Mesenchymal stem cell (in vitro differentiated cells and primary cell): ENCODE measurements at regions not wholly inside any gene's neighbourhood (a gene's known extent, or its start where the extent isn't known, plus 50 kb on each side); places are given as distances from the start of the nearest gene placed in this dataset.
A peak's percentile ranks its signal among the peaks of the same experiment; 100 is the strongest.

Experiments
- DNase-seq: peaks from one replicate; pipeline ENCODE4 v3.0.0-alpha.2; 2013
- H2AFZ ChIP-seq: one replicate; pipeline ENCODE4 v1.6.1; 2013; ENCODE audit warnings: low read depth, mild to moderate bottlenecking, control low read depth, inconsistent platforms, low read length, moderate library complexity
- H2AK5ac ChIP-seq: 2 replicates; pipeline ENCODE4 v1.6.1; 2013; ENCODE audit warnings: low read length, moderate library complexity, mild to moderate bottlenecking, inconsistent platforms; ENCODE audit not compliant: severe bottlenecking
- H2BK120ac ChIP-seq: one replicate; pipeline ENCODE4 v1.6.1; 2013; ENCODE audit warnings: low read depth, mild to moderate bottlenecking, inconsistent platforms, low read length, moderate library complexity
- H2BK12ac ChIP-seq, 2 experiments: one replicate each; pipeline ENCODE4 v1.6.1; 2013; ENCODE audit warnings: inconsistent platforms in 2 of 2, low read length in 2 of 2, mild to moderate bottlenecking in 2 of 2, moderate library complexity in 2 of 2, control low read depth in 1 of 2
- H2BK15ac ChIP-seq: one replicate; pipeline ENCODE4 v1.6.1; 2013; ENCODE audit warnings: mild to moderate bottlenecking, low read depth, inconsistent platforms; ENCODE audit not compliant: poor library complexity, severe bottlenecking
- H2BK5ac ChIP-seq: 2 replicates; pipeline ENCODE4 v1.6.1; 2013; ENCODE audit warnings: low read depth, mild to moderate bottlenecking, low read length, control low read depth, inconsistent platforms; ENCODE audit not compliant: poor library complexity, severe bottlenecking
- H3K14ac ChIP-seq, 2 experiments: one replicate each; pipeline ENCODE4 v1.6.1; 2013; ENCODE audit warnings: inconsistent platforms in 2 of 2, low read length in 2 of 2, control low read depth in 1 of 2, mild to moderate bottlenecking in 1 of 2, moderate library complexity in 1 of 2
- H3K18ac ChIP-seq, 2 experiments: one replicate each; pipeline ENCODE4 v1.6.1; 2013; ENCODE audit warnings: inconsistent platforms in 2 of 2, low read length in 2 of 2, control low read depth in 1 of 2, low read depth in 1 of 2, mild to moderate bottlenecking in 1 of 2
- H3K23ac ChIP-seq, 2 experiments: one replicate each; pipeline ENCODE4 v1.6.1; 2013; ENCODE audit warnings: inconsistent platforms in 2 of 2, low read length in 2 of 2, mild to moderate bottlenecking in 2 of 2, moderate library complexity in 2 of 2, control low read depth in 1 of 2
- H3K27ac ChIP-seq: 2 replicates; pipeline ENCODE4 v1.5.1; 2013; ENCODE audit warnings: mild to moderate bottlenecking, moderate library complexity, low read length, control low read depth, inconsistent platforms; ENCODE audit not compliant: poor library complexity, severe bottlenecking
- H3K27me3 ChIP-seq, 2 experiments: 2 replicates each; pipeline versions ENCODE4 v1.6.1 to v1.7.0; 2013; ENCODE audit warnings: low read length in 2 of 2, mild to moderate bottlenecking in 2 of 2, moderate library complexity in 2 of 2, control low read depth in 1 of 2, inconsistent platforms in 1 of 2; ENCODE audit not compliant: control insufficient read depth in 1 of 2, insufficient read depth in 1 of 2
- H3K36me3 ChIP-seq, 2 experiments: 2 replicates each; pipeline versions ENCODE4 v1.6.1 to v1.7.0; 2013; ENCODE audit warnings: low read length in 2 of 2, control low read depth in 1 of 2, inconsistent platforms in 1 of 2, low read depth in 1 of 2, mild to moderate bottlenecking in 1 of 2; ENCODE audit not compliant: insufficient read depth in 2 of 2, control insufficient read depth in 1 of 2
- H3K4ac ChIP-seq, 2 experiments: one replicate each; pipeline ENCODE4 v1.6.1; 2013; ENCODE audit warnings: inconsistent platforms in 2 of 2, low read length in 2 of 2, mild to moderate bottlenecking in 2 of 2, moderate library complexity in 2 of 2, control low read depth in 1 of 2, low read depth in 1 of 2
- H3K4me1 ChIP-seq: 2 replicates; pipeline ENCODE4 v1.6.1; 2013; ENCODE audit warnings: low read depth, low read length, control low read depth; ENCODE audit not compliant: control insufficient read depth, insufficient read depth
- H3K4me2 ChIP-seq: 2 replicates; pipeline ENCODE4 v1.6.1; 2013; ENCODE audit warnings: low read length, mild to moderate bottlenecking, inconsistent platforms; ENCODE audit not compliant: poor library complexity, severe bottlenecking
- H3K4me3 ChIP-seq, 2 experiments: 2 replicates each; pipeline versions ENCODE4 v1.5.1 to v1.7.0; 2013; ENCODE audit warnings: low read length in 2 of 2, mild to moderate bottlenecking in 2 of 2, control low read depth in 1 of 2, low read depth in 1 of 2; ENCODE audit not compliant: insufficient read depth in 1 of 2
- H3K79me1 ChIP-seq: replicated peaks from 2 replicates; pipeline ENCODE4 v1.6.1; 2013; ENCODE audit warnings: mild to moderate bottlenecking, control low read depth, low read length, inconsistent platforms; ENCODE audit not compliant: poor library complexity, severe bottlenecking
- H3K9ac ChIP-seq: 2 replicates; pipeline ENCODE4 v1.7.0; 2013; ENCODE audit warnings: mild to moderate bottlenecking, low read length, moderate library complexity
- H3K9me3 ChIP-seq: 2 replicates; pipeline ENCODE4 v1.7.0; 2013; ENCODE audit warnings: mild to moderate bottlenecking, low read length; ENCODE audit not compliant: control insufficient read depth
- H4K8ac ChIP-seq: one replicate; pipeline ENCODE4 v1.6.1; 2013; ENCODE audit warnings: inconsistent platforms, mild to moderate bottlenecking, low read length, moderate library complexity
- H4K91ac ChIP-seq: one replicate; pipeline ENCODE4 v1.6.1; 2013; ENCODE audit warnings: mild to moderate bottlenecking, low read length, inconsistent platforms
- WGBS: methylation state at CpG from one replicate; pipeline ENCODE4 v1.1.7; 2013; ENCODE audit warnings: mixed read lengths; 5-methylcytosine and 5-hydroxymethylcytosine counted together

DNA sequence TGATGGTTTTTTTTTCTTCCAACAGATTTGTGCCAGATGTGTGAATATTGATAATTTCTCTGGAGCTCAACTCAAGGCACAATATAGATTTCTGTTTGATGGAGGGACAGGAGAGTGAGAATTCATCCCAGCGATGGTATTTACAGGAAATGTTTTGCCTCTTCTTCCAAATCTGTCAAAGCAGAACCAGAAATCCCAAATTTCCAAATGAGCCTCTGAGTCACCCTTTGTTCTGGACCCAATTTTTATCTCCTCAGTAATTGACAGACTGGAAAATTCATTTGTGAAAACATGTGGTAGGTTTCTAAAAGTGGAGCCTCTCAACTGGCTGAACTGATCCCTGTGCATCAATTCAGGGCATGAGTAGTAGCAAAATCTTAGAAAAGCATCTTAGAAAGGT is 223.2 kb upstream of the TSHZ2 start:
- H3K79me1 ChIP-seq: no peaks in the 10 kb centered on the region
- no peak overlapping the region for H2BK12ac ChIP-seq
- no peak overlapping the region for H4K91ac ChIP-seq
- H3K18ac ChIP-seq: no peak overlapping the region
- no peak overlapping the region for H2AFZ ChIP-seq
- no peak overlapping the region for H3K4ac ChIP-seq
- H3K4me3 ChIP-seq: peak overlapping the region in 1 of 2 experiments; percentile 20
- WGBS: 100% methylated on average over 1 of the region's 1 CpG
- no peak overlapping the region for H3K4me2 ChIP-seq
- no peaks in the 10 kb centered on the region for H3K36me3 ChIP-seq
- no peak for DNase-seq
- peak overlapping the region; percentile 75 for H3K9ac ChIP-seq
- H2BK15ac ChIP-seq: no peak overlapping the region
- no peak overlapping the region for H3K14ac ChIP-seq
- H2BK5ac ChIP-seq: no peak overlapping the region
- H3K9me3 ChIP-seq: no peaks in the 10 kb centered on the region
- no peak overlapping the region for H2AK5ac ChIP-seq
- H3K27ac ChIP-seq: no peak overlapping the region
- H3K4me1 ChIP-seq: no peaks in the 10 kb centered on the region
- no peak overlapping the region for H3K23ac ChIP-seq
- no peaks in the 10 kb centered on the region for H3K27me3 ChIP-seq
- no peak overlapping the region for H2BK120ac ChIP-seq
- no peak overlapping the region for H4K8ac ChIP-seq

DNA sequence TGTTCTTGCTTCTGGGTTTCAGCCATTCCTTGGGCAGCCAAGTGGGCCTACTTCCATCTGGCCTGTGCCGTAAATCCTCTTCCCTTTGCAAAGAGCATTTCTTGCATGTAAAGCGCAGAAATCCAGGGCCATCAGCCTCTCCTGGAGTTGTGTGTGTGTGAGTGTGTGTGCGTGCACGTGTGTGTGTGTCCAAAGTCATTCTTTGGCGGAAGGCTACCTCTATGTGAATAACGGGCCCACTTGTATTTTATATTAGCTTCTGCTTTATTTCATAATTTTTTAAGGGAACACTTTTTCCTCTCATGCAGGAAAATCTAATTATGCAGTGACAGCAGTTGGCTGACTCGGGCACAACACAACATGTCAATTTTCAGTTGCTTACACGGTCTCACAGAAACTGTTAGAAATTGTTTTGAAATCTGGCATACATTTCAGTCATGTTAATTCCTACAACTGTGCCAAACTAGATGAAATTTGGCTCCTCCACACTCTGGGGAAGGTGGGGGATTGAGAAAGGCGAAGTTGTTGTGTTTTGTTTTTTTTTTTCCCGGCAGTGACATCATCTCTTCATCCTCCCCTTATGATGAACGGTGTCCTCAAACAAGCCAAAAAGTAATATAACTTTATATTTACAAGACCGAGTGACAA is 223.7 kb upstream of the TSHZ2 start:
- WGBS: 94% methylated on average over 4 of the region's 12 CpGs
- Histone ChIP-seq H3K9ac (peak overlapping the region; percentile 75), H3K27ac (no peak overlapping the region), H3K4me1 (no peaks in the 10 kb centered on the region), H4K91ac (no peak overlapping the region), H3K9me3 (no peaks in the 10 kb centered on the region), H3K4ac (no peak overlapping the region), H4K8ac (no peak overlapping the region), H2AK5ac (no peak overlapping the region), H2BK5ac (no peak overlapping the region), H3K79me1 (no peaks in the 10 kb centered on the region), H3K36me3 (no peaks in the 10 kb centered on the region), H3K23ac (no peak overlapping the region), H2BK120ac (no peak overlapping the region), H2AFZ (no peak overlapping the region), H3K4me2 (no peak overlapping the region), H3K14ac (no peak overlapping the region), H2BK15ac (no peak overlapping the region), H3K27me3 (no peaks in the 10 kb centered on the region), H3K4me3 (peak overlapping the region in 1 of 2 experiments; percentile 58), H2BK12ac (no peak overlapping the region), H3K18ac (no peak overlapping the region)
- no peak for DNase-seq

DNA sequence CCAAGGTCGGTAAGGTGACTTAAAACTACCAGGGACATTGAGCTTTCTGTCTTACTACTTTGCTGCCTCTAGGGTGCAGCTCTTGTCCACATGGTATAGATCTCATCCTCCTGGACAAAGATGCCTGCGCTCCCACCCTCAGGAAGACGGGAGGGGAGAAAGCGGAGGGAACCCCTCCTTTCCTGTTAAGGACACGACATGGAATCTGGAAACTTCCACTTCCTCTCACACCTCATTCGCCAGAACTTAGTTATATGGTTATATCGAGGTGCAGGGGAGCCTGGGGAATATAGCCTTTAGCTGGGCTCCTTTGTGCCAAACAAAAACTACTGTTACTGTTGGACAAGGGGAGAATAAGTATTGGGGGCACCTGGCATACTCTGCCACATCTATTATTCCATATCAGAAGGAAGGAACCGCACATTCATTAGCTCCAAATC is 224.3 kb upstream of the TSHZ2 start:
- Histone ChIP-seq H3K4ac (no peak overlapping the region), H2AK5ac (no peak overlapping the region), H3K79me1 (no peaks in the 10 kb centered on the region), H3K36me3 (no peaks in the 10 kb centered on the region), H3K23ac (no peak overlapping the region), H4K91ac (no peak overlapping the region), H3K27ac (no peak overlapping the region), H2BK15ac (no peak overlapping the region), H3K27me3 (no peaks in the 10 kb centered on the region), H2BK12ac (no peak overlapping the region), H3K9ac (peak overlapping the region; percentile 75), H4K8ac (no peak overlapping the region), H2BK120ac (no peak overlapping the region), H3K9me3 (no peaks in the 10 kb centered on the region), H2BK5ac (no peak overlapping the region), H3K14ac (no peak overlapping the region), H3K18ac (no peak overlapping the region), H3K4me3 (peak overlapping the region in 1 of 2 experiments; percentile 58), H2AFZ (no peak overlapping the region), H3K4me2 (no peak overlapping the region), H3K4me1 (no peaks in the 10 kb centered on the region)
- DNase-seq: peak; percentile 20
- 75% methylated on average over 4 of the region's 8 CpGs for WGBS

DNA sequence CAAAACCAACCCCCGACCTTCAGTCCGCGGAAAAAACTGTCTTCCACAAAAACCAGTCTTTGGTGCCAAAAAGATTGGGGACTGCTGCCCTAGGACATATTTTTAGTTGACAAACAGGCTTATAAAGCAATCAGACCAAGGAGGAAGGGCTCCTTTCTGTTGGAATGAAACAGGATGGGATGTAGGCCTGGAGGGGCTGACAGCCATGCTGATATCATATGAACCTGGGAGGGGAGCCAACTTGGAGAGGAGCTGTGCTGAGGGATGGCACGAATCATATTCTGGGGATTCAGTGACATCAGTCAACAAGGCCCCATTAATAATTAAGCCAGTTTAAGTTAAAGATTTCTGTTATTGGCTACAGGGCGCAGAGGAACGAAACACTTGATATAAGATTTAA is 225.4 kb upstream of the TSHZ2 start:
- Histone ChIP-seq H4K91ac (no peak overlapping the region), H3K27me3 (no peaks in the 10 kb centered on the region), H3K4me3 (no peak overlapping the region), H3K9ac (no peak overlapping the region), H2BK12ac (no peak overlapping the region), H3K79me1 (no peaks in the 10 kb centered on the region), H3K36me3 (no peaks in the 10 kb centered on the region), H3K9me3 (no peaks in the 10 kb centered on the region), H2BK5ac (no peak overlapping the region), H3K27ac (no peak overlapping the region), H3K4ac (no peak overlapping the region), H2BK15ac (no peak overlapping the region), H2AFZ (no peak overlapping the region), H2AK5ac (no peak overlapping the region), H3K4me1 (no peaks in the 10 kb centered on the region), H3K23ac (no peak overlapping the region), H3K4me2 (no peak overlapping the region), H3K14ac (no peak overlapping the region), H4K8ac (no peak overlapping the region), H2BK120ac (no peak overlapping the region), H3K18ac (no peak overlapping the region)
- no peak for DNase-seq
- WGBS: 100% methylated on average over 3 of the region's 6 CpGs
